HepG2 (cell line): ENCODE measurements at regions not wholly inside any gene's neighbourhood (a gene's known extent, or its start where the extent isn't known, plus 50 kb on each side); places are given as distances from the start of the nearest gene placed in this dataset.

Experiments
- ARID3A ChIP-seq: IDR thresholded peaks from 2 replicates; pipeline ENCODE4 v1.6.1; 2012; ENCODE audit warnings: low read depth, low read length, improper control_type of control experiment
- E2F1 ChIP-seq: sonication (generic); formaldehyde crosslinking; IDR thresholded peaks from 2 replicates; pipeline ENCODE4 v1.5.0; 2020; ENCODE audit warnings: missing genetic modification reagents
- HDAC2 ChIP-seq: sonication (generic); formaldehyde crosslinking; IDR thresholded peaks from 2 replicates; pipeline ENCODE4 v1.4.0; 2020; ENCODE audit warnings: missing genetic modification reagents
- REST ChIP-seq, 2 experiments: IDR thresholded peaks; 2 replicates each; pipeline ENCODE4 v1.6.1; 2011 to 2012; ENCODE audit warnings: low read length in 2 of 2, borderline replicate concordance in 1 of 2, low read depth in 1 of 2, mild to moderate bottlenecking in 1 of 2, moderate library complexity in 1 of 2
- ZNF768 ChIP-seq: sonication (generic); formaldehyde crosslinking; IDR thresholded peaks from 2 replicates; pipeline ENCODE4 v1.4.0; 2020; ENCODE audit warnings: missing genetic modification reagents
- TF ChIP-seq, protein P1 (sequence below): sonication (generic); formaldehyde crosslinking; IDR thresholded peaks from 2 replicates; pipeline ENCODE4 v1.5.0; 2020; ENCODE audit warnings: mild to moderate bottlenecking, missing genetic modification reagents, moderate library complexity

GRCh38 chr2:16615246-16615645 is 50.4 kb downstream of the CYRIA start:
- TF ChIP-seq HDAC2 (CRISPR knock-in tag) (no peak), REST (IDR thresholded peaks at IDR 0.05; ENCODE audit: borderline replicate concordance in 1 of 2, low read depth in 1 of 2, low read length in 2 of 2) (no peak), ARID3A (no peak), E2F1 (CRISPR knock-in tag) (no peak), ZNF768 (CRISPR knock-in tag) (no peak)
- TF ChIP-seq, protein P1, sequence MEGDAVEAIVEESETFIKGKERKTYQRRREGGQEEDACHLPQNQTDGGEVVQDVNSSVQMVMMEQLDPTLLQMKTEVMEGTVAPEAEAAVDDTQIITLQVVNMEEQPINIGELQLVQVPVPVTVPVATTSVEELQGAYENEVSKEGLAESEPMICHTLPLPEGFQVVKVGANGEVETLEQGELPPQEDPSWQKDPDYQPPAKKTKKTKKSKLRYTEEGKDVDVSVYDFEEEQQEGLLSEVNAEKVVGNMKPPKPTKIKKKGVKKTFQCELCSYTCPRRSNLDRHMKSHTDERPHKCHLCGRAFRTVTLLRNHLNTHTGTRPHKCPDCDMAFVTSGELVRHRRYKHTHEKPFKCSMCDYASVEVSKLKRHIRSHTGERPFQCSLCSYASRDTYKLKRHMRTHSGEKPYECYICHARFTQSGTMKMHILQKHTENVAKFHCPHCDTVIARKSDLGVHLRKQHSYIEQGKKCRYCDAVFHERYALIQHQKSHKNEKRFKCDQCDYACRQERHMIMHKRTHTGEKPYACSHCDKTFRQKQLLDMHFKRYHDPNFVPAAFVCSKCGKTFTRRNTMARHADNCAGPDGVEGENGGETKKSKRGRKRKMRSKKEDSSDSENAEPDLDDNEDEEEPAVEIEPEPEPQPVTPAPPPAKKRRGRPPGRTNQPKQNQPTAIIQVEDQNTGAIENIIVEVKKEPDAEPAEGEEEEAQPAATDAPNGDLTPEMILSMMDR (CRISPR knock-in tag) = no peak
